Fibroblast of skin of left quadriceps (primary cell): ENCODE measurements at regions not wholly inside any gene's neighbourhood (a gene's known extent, or its start where the extent isn't known, plus 50 kb on each side); places are given as distances from the start of the nearest gene placed in this dataset.
A peak's percentile ranks its signal among the peaks of the same experiment; 100 is the strongest.
"Not testable (repeated sequence)": the region's sequence is repeated elsewhere in the genome, so short reads cannot be mapped to it uniquely, and the experiment has no call there.

Source experiments
- DNase-seq, 2 experiments: peaks; one replicate each; pipeline ENCODE4 v3.0.0-alpha.2; 2013; ENCODE audit warnings: low read depth in 2 of 2

- DNase-seq: no peak
Measured at GRCh38 chr7:108813251-108814014, 243.8 kb downstream of the DNAJB9 start.

GRCh38 chr7:108815815-108816214, 246.1 kb downstream of the DNAJB9 start:
- DNase-seq: no peak

- no peak for DNase-seq
Measured at GRCh38 chr7:108818742-108819141, 249.1 kb downstream of the DNAJB9 start.

GRCh38 chr7:108824840-108825580, 255.3 kb downstream of the DNAJB9 start:
- peak; percentile 53 to 54 for DNase-seq

- no peak for DNase-seq
Measured at GRCh38 chr7:108825581-108825909, 255.9 kb downstream of the DNAJB9 start.

DNA sequence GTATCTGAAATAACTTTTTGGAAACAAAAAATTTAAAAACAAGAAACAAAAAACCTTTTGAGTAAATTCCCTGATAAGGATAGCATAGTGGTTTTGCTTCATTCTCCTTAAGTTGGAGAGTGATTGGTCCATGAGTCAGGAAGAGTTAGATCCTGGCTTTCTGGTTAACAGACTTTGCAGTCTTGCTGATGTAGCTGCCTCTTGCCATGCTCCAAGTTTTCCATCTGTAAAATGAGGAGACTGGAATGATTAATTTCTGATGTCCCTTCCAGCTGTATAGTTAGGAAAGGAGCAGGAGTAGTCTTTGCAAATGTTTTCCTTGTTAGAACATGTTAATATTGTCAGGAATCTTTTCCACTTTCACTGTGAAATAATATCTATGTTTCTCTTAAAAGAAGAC, 266.6 kb downstream of the DNAJB9 start:
- DNase-seq: peak in 1 of 2 experiments; percentile 16

DNA sequence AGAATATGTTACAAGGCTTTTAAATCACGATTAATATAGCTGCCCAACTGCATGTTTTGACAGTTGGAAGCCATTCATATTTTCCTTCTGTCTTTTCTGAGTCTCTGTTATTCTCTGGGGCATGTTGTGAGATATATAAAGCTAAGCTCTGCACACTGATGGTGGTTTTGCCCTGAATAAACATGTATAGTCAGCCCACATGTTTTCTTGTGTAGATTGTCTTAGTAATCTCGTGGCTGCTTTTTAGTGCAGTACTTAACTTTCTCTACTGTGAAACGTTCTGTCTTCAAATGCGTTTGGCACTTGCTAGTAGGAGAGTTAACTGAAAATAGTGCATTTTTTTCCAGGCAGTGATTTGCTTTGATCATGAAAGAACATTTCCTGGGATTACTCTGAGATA, 268.5 kb downstream of the DNAJB9 start:
- DNase-seq: no peak

- DNase-seq: peak; percentile 46 to 51
Measured at GRCh38 chr7:108839076-108839475, 269.4 kb downstream of the DNAJB9 start.

DNA sequence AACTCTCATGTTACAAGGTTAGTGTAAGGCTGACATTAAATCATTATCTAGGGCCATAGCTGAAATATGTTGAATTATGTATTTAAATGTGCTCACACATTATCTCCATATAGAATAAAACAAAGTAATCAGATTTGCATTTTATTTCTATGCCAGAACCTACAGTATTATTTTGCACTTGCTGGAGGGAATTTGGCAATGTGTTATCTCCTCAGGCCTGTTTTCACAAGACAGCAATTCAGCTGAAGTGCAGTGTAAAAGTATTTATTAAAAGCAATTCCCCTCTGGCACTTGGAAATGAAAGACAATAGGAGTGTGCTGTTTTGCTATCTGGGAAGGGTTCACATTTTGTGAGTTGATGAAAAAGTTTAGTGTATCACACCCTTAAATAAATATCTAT, 276.3 kb downstream of the DNAJB9 start:
- no peak for DNase-seq

- DNase-seq: no peak
Measured at GRCh38 chr7:108846471-108846870, 276.8 kb downstream of the DNAJB9 start.

GRCh38 chr7:108848486-108848885, 278.8 kb downstream of the DNAJB9 start:
- no peak for DNase-seq

GRCh38 chr7:108860615-108861014, 290.9 kb downstream of the DNAJB9 start:
- DNase-seq: no peak

DNA sequence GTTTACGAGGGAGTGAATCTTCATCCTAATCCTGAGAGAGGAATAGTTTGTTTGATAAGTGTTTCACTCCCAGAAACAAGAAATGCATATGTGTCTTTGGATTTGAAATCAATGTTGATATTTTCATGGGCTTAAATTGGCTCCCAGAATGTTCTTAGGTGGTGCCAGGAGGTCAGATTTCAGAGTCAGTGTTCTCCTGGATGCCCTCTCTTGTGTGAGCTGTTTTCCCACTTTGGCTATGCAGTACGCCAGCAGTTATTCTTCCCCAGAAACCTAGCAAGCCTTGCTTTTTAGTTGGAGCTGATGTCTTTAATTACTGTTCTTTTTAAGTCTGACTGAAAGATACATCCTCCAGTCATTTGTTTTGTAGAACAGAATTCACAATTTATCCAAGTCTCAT, 291.4 kb downstream of the DNAJB9 start:
- no peak for DNase-seq

DNA sequence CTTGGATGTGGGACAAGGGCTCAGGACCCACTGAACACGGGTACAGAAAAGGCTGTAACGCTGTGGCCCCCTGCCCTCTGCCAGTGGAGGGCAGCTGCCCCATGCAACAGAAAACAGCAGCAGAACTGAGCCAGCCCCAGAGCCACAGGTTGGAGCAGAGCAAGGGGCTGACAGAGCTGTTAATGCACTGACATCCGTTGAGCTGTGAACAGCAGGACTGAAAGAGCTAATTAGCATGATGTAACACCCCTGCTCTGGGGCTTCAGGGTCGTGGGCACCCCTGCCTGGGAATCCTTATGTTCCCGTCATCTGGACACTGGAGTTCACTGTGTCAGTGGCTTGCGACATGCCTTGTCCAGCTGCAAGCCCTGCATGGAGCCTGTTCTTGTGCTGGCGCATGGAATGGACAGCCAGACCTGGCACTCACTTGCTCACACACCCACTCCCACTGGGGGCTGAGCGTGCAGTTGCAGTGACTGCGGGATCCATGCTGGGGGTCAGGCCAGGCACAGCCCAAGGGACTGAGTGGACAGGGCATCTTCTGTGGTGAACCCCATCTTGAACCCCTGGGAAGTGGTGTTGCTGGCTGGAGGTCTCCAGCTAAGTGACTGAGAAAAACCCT, 293.7 kb downstream of the DNAJB9 start:
- DNase-seq: no peak

- DNase-seq: no peak
Measured at GRCh38 chr7:108869070-108869469, 299.4 kb downstream of the DNAJB9 start.

GRCh38 chr7:108875139-108875538, 305.5 kb downstream of the DNAJB9 start:
- peak in 1 of 2 experiments; percentile 4 for DNase-seq

- DNase-seq: no peak
Measured at GRCh38 chr7:108890862-108891261, 321.2 kb downstream of the DNAJB9 start.

GRCh38 chr7:108908456-108908855, 338.8 kb downstream of the DNAJB9 start:
- no peak for DNase-seq

GRCh38 chr7:108911016-108911415, 341.3 kb downstream of the DNAJB9 start:
- no peak for DNase-seq

DNA sequence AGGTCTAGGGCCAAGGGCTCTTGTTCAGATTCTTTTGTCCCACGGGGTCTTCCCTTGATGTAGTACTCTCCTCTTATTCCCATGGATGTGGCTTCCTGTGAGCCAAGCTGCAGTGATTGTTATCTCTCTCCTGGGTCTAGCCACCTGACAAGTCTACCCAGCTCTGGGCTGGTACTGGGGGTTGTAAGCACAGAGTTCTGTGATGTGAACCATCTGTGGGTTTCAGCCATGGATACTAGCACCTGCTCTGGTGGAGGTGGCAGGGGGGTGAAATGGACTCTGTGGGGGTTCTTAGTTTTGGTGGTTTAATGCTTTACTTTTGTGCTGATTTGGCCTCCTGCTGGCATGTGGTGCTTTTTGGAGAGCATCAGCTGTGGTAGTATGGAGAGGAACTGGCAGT, 350.8 kb downstream of the DNAJB9 start:
- DNase-seq: no peak

GRCh38 chr7:108943048-108943447, 373.4 kb downstream of the DNAJB9 start:
- DNase-seq: not testable (repeated sequence)

GRCh38 chr7:108947526-108947925, 377.9 kb downstream of the DNAJB9 start:
- no peak for DNase-seq

DNA sequence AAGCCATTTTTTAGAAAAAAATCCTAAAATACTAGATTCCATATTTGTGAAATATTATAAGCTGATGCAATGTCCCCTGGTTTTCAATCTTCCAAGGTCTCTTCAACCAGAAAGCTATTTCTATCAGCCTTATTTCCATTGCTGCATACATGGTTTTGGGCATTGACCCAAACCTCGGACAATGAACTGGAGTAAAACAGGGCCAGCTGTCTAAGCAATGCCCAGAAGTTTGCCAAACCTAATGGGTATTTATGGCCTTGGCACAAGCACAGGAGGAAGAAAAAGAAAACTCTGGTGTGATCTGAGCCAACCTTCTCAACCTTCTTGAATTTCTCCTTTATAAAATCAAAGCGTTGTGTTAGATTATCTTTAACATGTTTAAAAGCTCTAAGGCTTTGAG, 402.3 kb downstream of the DNAJB9 start:
- no peak for DNase-seq
